Left cardiac atrium (tissue), 4 donors: ENCODE measurements at regions not wholly inside any gene's neighbourhood (a gene's known extent, or its start where the extent isn't known, plus 50 kb on each side); places are given as distances from the start of the nearest gene placed in this dataset.
"Not testable (repeated sequence)": the region's sequence is repeated elsewhere in the genome, so short reads cannot be mapped to it uniquely, and the experiment has no call there.

Experiments used
- ATAC-seq, 2 donors: fragments of 200-7000 bp; cut with Tn5 transposase; one replicate each; pipeline ENCODE4 v1.9.1; 2020; ENCODE audit warnings: mild to moderate bottlenecking in 2 of 2, moderate library complexity in 2 of 2
- DNase-seq: peaks from one replicate; pipeline ENCODE4 v3.0.0-alpha.2; 2020
- intact Hi-C, 2 donors: fragments of 100-400 bp; cut with DNase I; formaldehyde crosslinking; loops; one replicate each; pipeline versions ENCODE4 v1.14.1 to v1.15.1; 2022 to 2023
- donor health status: DM: no; HTN: yes; CAD: no.
- donor health status: DM: no; HTN: yes; CAD: no; lungs with severe emphysema.
- donor health status: DM: yes; HTN: yes; CAD: no.
- donor health status: Dilated cardiomyopathy.

DNA sequence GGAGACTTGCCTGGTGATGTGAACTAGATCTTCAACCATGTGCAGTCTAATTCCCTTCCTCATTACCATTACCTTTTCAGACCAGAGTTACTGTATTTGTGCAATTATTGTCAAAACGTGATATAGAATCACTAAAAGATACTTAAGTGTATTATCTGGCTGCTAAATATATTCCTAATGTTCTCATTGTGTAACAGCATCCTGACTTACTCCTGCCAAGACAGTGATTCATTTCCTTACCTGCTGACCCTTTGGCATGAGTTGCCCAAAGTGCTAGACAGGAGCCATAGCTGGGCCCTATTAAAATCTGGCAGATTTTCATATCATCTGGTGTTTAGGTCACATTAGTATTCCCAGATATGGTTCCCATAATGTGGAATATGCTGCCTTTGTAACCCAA, 598.3 kb upstream of the CAMK1G start:
- ATAC-seq, result peak; percentile 59 to 63
- DNase-seq, result no peak
- intact Hi-C loops, result no loop called here

DNA sequence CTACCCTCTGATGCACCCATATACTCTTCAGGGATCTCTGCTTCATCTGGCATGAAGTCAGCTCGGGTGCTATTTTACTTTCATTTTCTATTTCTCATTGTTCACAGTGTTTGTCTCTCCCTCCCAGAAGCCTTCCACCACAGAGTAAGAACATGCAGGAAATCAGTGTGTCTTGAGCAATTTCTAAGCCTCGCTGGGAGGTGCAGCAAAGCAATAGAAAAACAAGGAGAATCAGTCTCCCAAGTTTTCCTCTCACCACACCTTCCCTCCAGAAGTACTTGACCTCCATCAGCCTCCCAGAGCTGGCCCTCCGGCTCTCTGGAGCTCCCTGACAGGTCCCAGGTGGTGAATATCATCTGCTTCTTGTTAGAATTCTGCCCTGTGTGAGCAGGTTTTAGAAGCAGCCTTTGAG, 594.7 kb upstream of the CAMK1G start:
- ATAC-seq (peak; percentile 65 to 79), DNase-seq (no peak)
- intact Hi-C loops, result no loop called here

- DNase-seq, result no peak
- intact Hi-C loops, result no loop called here
Measured at GRCh38 chr1:208990456-208990855, 593.1 kb upstream of the CAMK1G start.

GRCh38 chr1:208997053-208997452, 586.5 kb upstream of the CAMK1G start:
- intact Hi-C loops, ATAC-seq, DNase-seq: not testable (repeated sequence)

More at GRCh38 chr1:208990456-208990855, 593.1 kb upstream of the CAMK1G start:
- ATAC-seq, result no peak

DNA sequence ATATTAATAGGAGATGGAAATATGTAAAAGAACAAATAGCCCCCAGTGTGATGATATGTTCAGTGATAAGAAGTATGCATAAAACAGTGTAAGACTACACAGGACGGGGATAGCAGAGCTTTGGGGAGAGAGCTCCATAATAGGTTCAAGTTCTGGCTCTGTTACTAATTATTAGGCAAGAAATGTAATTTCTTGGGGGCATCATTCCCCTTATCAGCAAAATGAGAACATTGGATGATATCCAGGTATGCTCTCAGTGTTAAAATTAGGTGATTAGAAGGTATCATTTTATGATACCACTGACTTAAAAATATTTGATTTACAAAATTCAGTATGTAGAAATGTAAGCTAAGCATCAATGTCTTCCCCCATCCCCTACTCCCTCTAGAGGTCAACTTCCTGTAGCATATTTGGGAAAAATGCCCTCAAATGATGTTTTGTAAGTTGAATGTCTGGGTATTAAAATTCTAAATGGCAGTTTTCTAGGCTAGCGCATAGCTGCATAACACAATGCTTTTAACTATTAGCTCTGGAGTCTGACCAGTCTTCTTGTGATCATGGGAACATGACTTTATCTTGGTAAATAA, 585.7 kb upstream of the CAMK1G start:
- DNase-seq, result no peak
- intact Hi-C loops, result no loop called here
- ATAC-seq, result no peak

DNA sequence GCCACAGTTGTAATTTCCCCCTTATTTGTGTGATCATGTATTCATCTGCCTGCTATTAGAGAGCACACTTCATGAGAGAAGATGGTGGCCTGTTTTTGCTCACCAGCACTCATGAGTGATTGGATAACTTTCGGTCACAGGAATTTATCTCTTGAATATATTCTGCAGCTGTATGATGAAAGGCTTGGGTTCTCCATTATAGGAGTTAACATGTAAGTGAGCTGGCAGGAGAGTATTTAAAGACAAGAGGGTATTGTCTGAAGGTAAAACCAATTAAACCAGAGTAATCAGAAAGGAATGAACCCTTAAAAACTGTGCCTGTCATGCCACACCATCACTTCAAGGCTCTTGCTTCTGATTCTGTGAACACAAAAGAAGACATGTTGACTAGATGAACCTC, 574.9 kb upstream of the CAMK1G start:
- intact Hi-C loops, result no loop called here
- ATAC-seq (no peak), DNase-seq (no peak)

GRCh38 chr1:209010475-209011230, 572.9 kb upstream of the CAMK1G start:
- ATAC-seq (no peak), DNase-seq (no peak)
- intact Hi-C loops, result no loop called here

- intact Hi-C loops, result no loop called here
- ATAC-seq, result no peak
- no peak for DNase-seq
Measured at GRCh38 chr1:209012443-209013196, 570.9 kb upstream of the CAMK1G start.

GRCh38 chr1:209015092-209015491, 568.4 kb upstream of the CAMK1G start:
- intact Hi-C loops, result no loop called here
- DNase-seq (no peak), ATAC-seq (no peak)

DNA sequence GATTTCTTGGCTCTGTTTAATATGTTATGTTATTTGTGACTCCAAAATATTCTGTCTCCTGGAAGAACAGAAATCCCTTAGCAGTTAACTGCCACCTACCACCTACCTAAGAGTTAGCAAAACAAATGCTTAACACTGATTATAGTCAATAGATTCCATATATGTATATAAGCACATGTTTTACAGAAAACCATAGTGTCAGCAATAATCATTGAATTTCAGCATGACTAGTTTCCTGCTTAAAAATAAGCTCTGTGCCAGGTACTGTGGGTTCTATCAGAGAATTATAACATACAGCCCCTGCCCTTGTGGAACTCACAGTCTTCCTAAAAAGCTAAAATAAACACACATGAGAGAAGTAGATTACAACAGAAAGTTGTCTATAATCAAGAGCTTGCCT, 561.9 kb upstream of the CAMK1G start:
- ATAC-seq, result no peak
- DNase-seq, result no peak
- intact Hi-C loops, result no loop called here

DNA sequence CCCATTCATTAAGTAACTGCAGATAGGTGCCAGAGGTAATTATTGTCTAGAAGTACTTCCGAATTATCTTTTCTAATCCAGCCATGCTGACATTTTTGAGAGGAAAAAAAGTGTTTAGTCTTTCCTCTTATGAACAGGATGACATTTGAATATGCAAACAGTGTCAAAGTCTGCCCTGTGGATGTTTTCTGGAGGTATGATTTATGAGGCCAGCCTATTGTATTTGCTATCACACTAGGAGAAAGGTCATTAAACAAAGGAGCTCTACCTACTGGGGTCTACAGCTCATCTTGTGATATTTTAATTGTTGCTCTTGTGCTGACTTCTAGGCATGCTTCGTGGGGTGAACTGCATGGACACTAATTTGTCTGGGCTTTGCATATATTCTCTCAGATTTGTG, 559.7 kb upstream of the CAMK1G start:
- intact Hi-C loops, result no loop called here
- DNase-seq (no peak), ATAC-seq (no peak)

DNA sequence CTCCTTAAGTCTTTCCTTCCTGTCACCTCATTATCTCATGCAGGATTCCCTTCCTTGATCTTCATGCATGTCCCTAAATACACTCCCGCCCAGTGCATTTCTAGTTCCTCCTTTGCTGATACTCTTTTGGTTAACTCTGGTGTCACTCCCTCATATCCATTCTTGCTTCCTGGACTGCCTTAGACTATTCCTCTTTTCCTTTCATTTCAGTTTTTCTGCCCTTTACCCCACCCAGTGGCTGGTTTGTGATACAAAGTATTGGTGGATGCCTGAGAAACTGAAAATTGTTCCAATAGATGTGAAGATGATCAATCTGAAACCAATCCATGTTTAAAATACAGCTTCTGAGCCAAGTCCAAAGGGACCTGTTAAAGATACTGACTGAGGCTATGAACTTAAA, 553.8 kb upstream of the CAMK1G start:
- intact Hi-C loops, result no loop called here
- DNase-seq (no peak), ATAC-seq (no peak)

DNA sequence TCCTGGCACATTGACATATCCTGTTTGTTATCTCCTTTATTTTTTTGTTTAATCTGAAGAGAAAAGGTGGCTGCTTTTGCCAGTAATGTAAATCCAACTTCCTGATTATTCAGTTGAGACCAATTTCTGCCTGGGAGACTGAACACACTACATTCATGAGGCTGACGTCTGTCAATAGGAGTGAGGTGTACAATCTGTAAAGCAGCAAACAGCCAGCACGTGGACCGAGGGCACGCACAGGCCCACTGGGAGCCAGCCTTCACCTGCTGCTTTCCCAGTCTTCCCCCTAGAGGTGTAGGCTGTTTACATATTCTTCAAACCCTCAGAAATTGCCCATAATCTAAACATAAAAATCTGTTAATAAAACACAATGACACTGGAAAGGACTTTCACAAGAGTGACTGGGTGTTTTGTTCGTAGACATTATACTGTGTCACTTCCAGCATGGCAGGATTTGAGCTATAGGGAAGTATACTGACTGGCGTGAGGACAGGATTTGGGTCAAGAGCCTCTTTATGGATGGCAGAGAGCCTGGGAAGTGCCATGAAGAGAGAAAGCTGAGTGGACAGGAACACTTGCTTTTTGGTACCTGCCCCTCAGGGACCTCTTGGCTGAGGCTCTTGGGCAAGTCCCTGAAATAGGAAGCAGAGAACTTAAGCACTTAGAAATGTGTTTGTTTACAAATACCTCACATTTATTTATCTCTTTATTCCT, 552.9 kb upstream of the CAMK1G start:
- intact Hi-C loops, result no loop called here
- ATAC-seq, result no peak

DNA sequence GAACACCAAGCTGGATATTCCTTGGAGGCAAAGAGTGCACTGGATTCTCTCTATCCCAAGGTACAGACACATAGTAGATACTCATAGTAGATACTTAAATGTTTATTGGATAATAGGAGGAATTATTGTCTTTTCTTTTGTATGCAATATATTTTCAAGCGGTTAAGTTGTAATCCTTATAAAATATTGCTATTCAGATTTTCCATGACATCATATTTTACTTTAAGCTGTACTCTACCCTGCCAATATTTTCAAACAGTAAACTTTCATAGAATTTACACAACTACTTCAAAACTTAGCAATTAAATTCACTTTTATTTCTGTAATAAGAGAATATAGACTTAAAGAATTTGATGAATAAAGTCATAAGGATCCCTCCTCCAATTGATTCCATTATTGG, 546.5 kb upstream of the CAMK1G start:
- ATAC-seq (no peak), DNase-seq (no peak)
- intact Hi-C loops, result no loop called here

More for the DNA sequence above, 552.9 kb upstream of the CAMK1G start:
- no peak for DNase-seq

DNA sequence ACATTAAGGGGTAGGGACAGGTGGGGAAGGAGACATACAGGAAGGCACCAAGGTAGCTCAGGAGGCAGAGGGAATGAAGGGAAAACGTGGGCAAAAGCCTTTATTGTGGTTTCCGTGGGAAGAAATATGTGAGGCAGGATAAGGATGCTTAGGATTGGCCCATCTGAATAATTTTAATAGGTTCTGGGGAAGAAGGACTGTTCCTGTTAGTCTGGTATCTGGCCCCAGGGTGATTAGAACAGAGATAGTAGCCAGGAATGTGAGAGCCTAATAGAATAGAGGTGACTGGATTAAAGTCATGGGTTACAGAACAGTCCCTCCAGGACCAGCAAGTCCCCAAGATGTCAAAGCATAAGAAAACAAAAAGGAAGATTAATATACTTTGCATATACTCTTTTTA, 545.2 kb upstream of the CAMK1G start:
- intact Hi-C loops, result no loop called here
- ATAC-seq (no peak), DNase-seq (no peak)

GRCh38 chr1:209038735-209039134, 544.8 kb upstream of the CAMK1G start:
- DNase-seq (no peak), ATAC-seq (no peak)
- intact Hi-C loops, result no loop called here

DNA sequence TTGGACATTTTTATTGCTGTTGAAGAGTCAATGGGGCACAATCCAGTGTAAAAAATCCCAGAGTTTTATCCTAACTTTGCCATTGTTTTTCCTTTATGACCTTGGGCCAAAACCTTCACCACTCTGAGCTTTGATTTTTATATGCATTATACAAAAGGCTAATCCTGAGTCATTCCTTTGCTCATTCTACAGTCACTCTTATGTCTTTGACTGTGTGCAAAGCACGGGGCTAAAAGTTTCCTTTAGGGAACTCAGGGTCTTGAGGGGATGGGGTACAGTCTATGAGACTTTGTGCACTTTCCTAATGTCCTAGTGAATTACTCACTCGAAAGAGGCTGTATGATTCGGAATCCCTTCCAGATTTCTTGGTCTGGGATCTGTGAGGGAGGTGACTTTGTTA, 543.2 kb upstream of the CAMK1G start:
- intact Hi-C loops, result no loop called here
- ATAC-seq, result no peak

GRCh38 chr1:209041927-209042326, 541.6 kb upstream of the CAMK1G start:
- intact Hi-C loops, result no loop called here
- ATAC-seq (no peak), DNase-seq (no peak)

More for the DNA sequence above, 543.2 kb upstream of the CAMK1G start:
- no peak for DNase-seq

GRCh38 chr1:209042413-209042812, 541.1 kb upstream of the CAMK1G start:
- intact Hi-C loops, result no loop called here
- ATAC-seq, result no peak
- DNase-seq, result no peak
